IMR-90 (cell line): ENCODE measurements at regions not wholly inside any gene's neighbourhood (a gene's known extent, or its start where the extent isn't known, plus 50 kb on each side); places are given as distances from the start of the nearest gene placed in this dataset.

ENCODE experiments used
- ATAC-seq: fragments of 200-7000 bp; cut with Tn5 transposase; 2 replicates; pipeline ENCODE4 v1.9.1; 2020; ENCODE audit warnings: low read depth, mild to moderate bottlenecking, moderate library complexity
- BruUV-seq: library from RNA; stranded (reverse); fragments of 400-500 nt; replicated peaks from 2 replicates; lab custom pipeline; 2021; lab: Mats Ljungman, UMichigan
- CTCF ChIA-PET: fragments of 300-600 bp; formaldehyde crosslinking; extraction: SDS; loops from one replicate; lab custom pipeline; 2021; ENCODE audit warnings: antibody characterized with exemption; lab: Yijun Ruan, JAX
- POLR2A ChIA-PET: fragments of 300-600 bp; sonication (Branson Sonifier 250); formaldehyde crosslinking; loops from one replicate; lab custom pipeline; 2022; ENCODE audit warnings: antibody characterized with exemption; ENCODE audit not compliant: unreplicated experiment; lab: Charles Lee
- DNase-seq: peaks from one replicate; pipeline ENCODE4 v3.0.0; 2013
- H2AFZ ChIP-seq: replicated peaks from 2 replicates; pipeline ENCODE3; 2013; ENCODE audit warnings: low read length, mild to moderate bottlenecking; ENCODE audit not compliant: poor library complexity
- H2AK5ac ChIP-seq: 2 replicates; pipeline ENCODE4 v1.6.1; 2013; ENCODE audit warnings: low read depth, low read length, inconsistent platforms
- H2AK9ac ChIP-seq: replicated peaks from 2 replicates; pipeline ENCODE3; 2013; ENCODE audit warnings: mild to moderate bottlenecking, low read depth, low read length, moderate library complexity; ENCODE audit not compliant: poor library complexity
- H2BK120ac ChIP-seq: 2 replicates; pipeline ENCODE4 v1.6.1; 2013; ENCODE audit warnings: low read depth, low read length, inconsistent platforms
- H2BK15ac ChIP-seq: 3 replicates; pipeline ENCODE4 v1.6.1; 2013; ENCODE audit warnings: low read depth, low read length, inconsistent platforms
- H2BK20ac ChIP-seq: 2 replicates; pipeline ENCODE4 v1.6.1; 2013; ENCODE audit warnings: low read depth, mild to moderate bottlenecking, inconsistent platforms, low read length, moderate library complexity
- H2BK5ac ChIP-seq: 2 replicates; pipeline ENCODE4 v1.6.1; 2013; ENCODE audit warnings: mild to moderate bottlenecking, low read depth, low read length, inconsistent platforms; ENCODE audit not compliant: poor library complexity, severe bottlenecking
- H3K14ac ChIP-seq: replicated peaks from 2 replicates; pipeline ENCODE4 v1.6.1; 2013; ENCODE audit warnings: low read depth, low read length, inconsistent platforms
- H3K18ac ChIP-seq: 2 replicates; pipeline ENCODE4 v1.6.1; 2013; ENCODE audit warnings: low read depth, low read length, control low read depth
- H3K23ac ChIP-seq: 2 replicates; pipeline ENCODE4 v1.6.1; 2013; ENCODE audit warnings: low read depth, low read length, inconsistent platforms
- H3K27ac ChIP-seq: 2 replicates; pipeline ENCODE4 v1.5.1; 2013; ENCODE audit warnings: mild to moderate bottlenecking, control low read depth, low read length; ENCODE audit not compliant: insufficient read depth
- H3K27me3 ChIP-seq: 2 replicates; pipeline ENCODE4 v1.6.1; 2013; ENCODE audit warnings: low read length; ENCODE audit not compliant: control insufficient read depth, insufficient read depth
- H3K36me3 ChIP-seq: 2 replicates; pipeline ENCODE4 v1.6.1; 2013; ENCODE audit warnings: low read length, mixed read lengths; ENCODE audit not compliant: control insufficient read depth, insufficient read depth
- H3K4ac ChIP-seq: 2 replicates; pipeline ENCODE4 v1.6.1; 2013; ENCODE audit warnings: low read depth, low read length, inconsistent platforms
- H3K4me1 ChIP-seq: 2 replicates; pipeline ENCODE4 v1.6.1; 2013; ENCODE audit warnings: low read length, mixed read lengths; ENCODE audit not compliant: control insufficient read depth, insufficient read depth
- H3K4me2 ChIP-seq: 2 replicates; pipeline ENCODE4 v1.6.1; 2013; ENCODE audit warnings: low read depth, mild to moderate bottlenecking, control low read depth, low read length, moderate library complexity
- H3K4me3 ChIP-seq: 2 replicates; pipeline ENCODE4 v1.5.1; 2013; ENCODE audit warnings: low read depth, mild to moderate bottlenecking, control low read depth, low read length, moderate library complexity; ENCODE audit not compliant: insufficient read depth
- H3K56ac ChIP-seq: 2 replicates; pipeline ENCODE4 v1.6.1; 2013; ENCODE audit warnings: low read length, inconsistent platforms; ENCODE audit not compliant: insufficient read depth; ENCODE audit errors: extremely low read depth
- H3K79me1 ChIP-seq, 2 experiments: 2 replicates each; pipeline ENCODE4 v1.6.1; 2013; ENCODE audit warnings: low read length in 2 of 2, inconsistent platforms in 1 of 2, low read depth in 1 of 2
- H3K9ac ChIP-seq: 2 replicates; pipeline ENCODE4 v1.6.1; 2013; ENCODE audit warnings: low read depth, low read length, control low read depth
- H3K9me1 ChIP-seq: 2 replicates; pipeline ENCODE4 v1.6.1; 2013; ENCODE audit warnings: low read length, inconsistent platforms; ENCODE audit not compliant: insufficient read depth
- H3K9me3 ChIP-seq: 2 replicates; pipeline ENCODE4 v1.6.1; 2013; ENCODE audit warnings: low read length; ENCODE audit not compliant: control insufficient read depth, insufficient read depth
- H4K20me1 ChIP-seq: 2 replicates; pipeline ENCODE4 v1.6.1; 2013; ENCODE audit warnings: low read length, inconsistent platforms; ENCODE audit not compliant: insufficient read depth
- H4K5ac ChIP-seq: 2 replicates; pipeline ENCODE4 v1.6.1; 2013; ENCODE audit warnings: mild to moderate bottlenecking, low read depth, low read length, control low read depth
- H4K8ac ChIP-seq, 2 experiments: 2 replicates each; pipeline ENCODE4 v1.6.1; 2013; ENCODE audit warnings: low read depth in 2 of 2, low read length in 2 of 2, control low read depth in 1 of 2, inconsistent platforms in 1 of 2
- H4K91ac ChIP-seq: 2 replicates; pipeline ENCODE4 v1.6.1; 2013; ENCODE audit warnings: low read depth, low read length, inconsistent platforms; ENCODE audit not compliant: insufficient read depth
- BHLHE40 ChIP-seq: fragments of 150-350 bp; IDR thresholded peaks from 2 replicates; pipeline ENCODE4 v1.6.1; 2016; ENCODE audit warnings: mild to moderate bottlenecking, low read depth, low read length
- CEBPB ChIP-seq: IDR thresholded peaks from 2 replicates; pipeline ENCODE4 v1.6.1; 2012; ENCODE audit warnings: low read depth, low read length, improper control_type of control experiment
- CHD1 ChIP-seq: IDR thresholded peaks from 2 replicates; pipeline ENCODE4 v1.6.1; 2012; ENCODE audit warnings: low read depth, low read length, improper control_type of control experiment
- FOS ChIP-seq: fragments of 150-350 bp; IDR thresholded peaks from 2 replicates; pipeline ENCODE4 v1.6.1; 2016; ENCODE audit warnings: low read depth, low read length
- MAFK ChIP-seq: IDR thresholded peaks from 2 replicates; pipeline ENCODE4 v1.6.1; 2012; ENCODE audit warnings: low read depth, low read length, improper control_type of control experiment
- MAZ ChIP-seq: IDR thresholded peaks from 2 replicates; pipeline ENCODE4 v1.6.1; 2012; ENCODE audit warnings: low read depth, mild to moderate bottlenecking, low read length, improper control_type of control experiment, moderate library complexity, borderline replicate concordance
- MXI1 ChIP-seq: IDR thresholded peaks from 2 replicates; pipeline ENCODE4 v1.6.1; 2012; ENCODE audit warnings: low read depth, mild to moderate bottlenecking, low read length, moderate library complexity, borderline replicate concordance
- NFE2L2 ChIP-seq: fragments of 150-350 bp; IDR thresholded peaks from 2 replicates; pipeline ENCODE4 v1.6.1; 2016; ENCODE audit warnings: low read depth, mild to moderate bottlenecking, low read length
- POLR2A ChIP-seq: IDR thresholded peaks from 2 replicates; pipeline ENCODE4 v1.6.1; 2012; ENCODE audit warnings: mild to moderate bottlenecking, low read depth, low read length
- RAD21 ChIP-seq: IDR thresholded peaks from 2 replicates; pipeline ENCODE4 v1.6.1; 2012; ENCODE audit warnings: low read length, improper control_type of control experiment
- RCOR1 ChIP-seq: IDR thresholded peaks from 2 replicates; pipeline ENCODE4 v1.6.1; 2012; ENCODE audit warnings: mild to moderate bottlenecking, low read length, improper control_type of control experiment; ENCODE audit not compliant: insufficient replicate concordance
- RFX5 ChIP-seq: IDR thresholded peaks from 2 replicates; pipeline ENCODE4 v1.8.0; 2012; ENCODE audit warnings: low read depth, mild to moderate bottlenecking, low read length, moderate library complexity
- SMC3 ChIP-seq: fragments of 150-350 bp; IDR thresholded peaks from 2 replicates; pipeline ENCODE4 v1.6.1; 2016; ENCODE audit warnings: low read depth, mild to moderate bottlenecking, antibody characterized with exemption, low read length, moderate library complexity
- WGBS, 2 experiments: methylation state at CpG; one replicate each; pipeline versions ENCODE4 v1.1.5 to v1.1.7; 2013; ENCODE audit warnings: missing lambda C conversion rate in 2 of 2; ENCODE audit not compliant: insufficient read length in 1 of 2; ENCODE audit errors: extremely low coverage in 2 of 2; 5-methylcytosine and 5-hydroxymethylcytosine counted together
- dilution Hi-C: fragments of 300-500 bp; cut with HindIII; formaldehyde crosslinking; loops from one replicate; pipeline ENCODE4 v1.14.3; 2018; ENCODE audit warnings: low sequenced_read_pairs; ENCODE audit not compliant: unreplicated experiment
- in situ Hi-C: fragments of 300-500 bp; cut with MboI; formaldehyde crosslinking; loops from 3 replicates; pipeline ENCODE4 v1.14.3; 2019; ENCODE audit warnings: low sequenced_read_pairs, inconsistent platforms, mixed read lengths
- intact Hi-C: fragments of 100-400 bp; cut with micrococcal nuclease; formaldehyde crosslinking; loops from 2 replicates; pipeline ENCODE4 v1.10.0; 2022
- TF ChIP-seq, protein P1 (sequence below): conservative IDR thresholded peaks from 2 replicates; pipeline ENCODE4 v1.5.1; 2012; ENCODE audit warnings: mild to moderate bottlenecking, low read depth, low read length, improper control_type of control experiment
- TF ChIP-seq, protein P2 (sequence below): fragments of 150-350 bp; IDR thresholded peaks from 2 replicates; pipeline ENCODE4 v1.6.1; 2016; ENCODE audit warnings: low read depth, mild to moderate bottlenecking, low read length, moderate library complexity, borderline replicate concordance
- TF ChIP-seq, protein P3 (sequence below): fragments of 150-350 bp; IDR thresholded peaks from 2 replicates; pipeline ENCODE4 v1.6.1; 2017; ENCODE audit warnings: mild to moderate bottlenecking, antibody characterized with exemption, low read length, low read depth

DNA sequence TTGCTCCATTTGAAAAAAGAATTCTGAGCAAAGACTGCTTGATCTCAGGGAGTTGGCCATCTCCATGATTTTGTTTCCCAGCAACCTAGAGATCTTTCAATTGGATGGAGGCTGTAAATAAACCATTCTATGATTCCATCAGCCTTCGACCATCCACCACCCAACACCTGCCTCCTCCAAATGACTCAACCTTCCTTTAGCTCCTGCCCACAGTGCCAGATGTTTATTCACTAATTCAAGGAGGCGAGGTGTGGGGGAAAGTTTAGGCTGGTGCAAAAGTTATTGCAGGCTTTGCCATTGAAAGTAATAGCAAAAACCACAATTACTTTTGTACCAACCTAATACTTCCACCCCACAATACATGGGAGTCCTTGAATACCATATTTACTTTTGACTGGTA is 327.5 kb downstream of the CAAP1 start:
- WGBS, 2 experiments: no CpG with 5 or more reads among the region's 2 CpGs
- Histone ChIP-seq H3K4me3 (no peak overlapping the region), H3K27ac (no peak overlapping the region), H2BK20ac (no peak overlapping the region), H3K4ac (no peak overlapping the region), H3K9me3 (peaks cover 2% of the 10 kb centered on the region; the same call in 1 of the 2 replicates), H3K4me1 (no peaks in the 10 kb centered on the region), H4K91ac (no peak overlapping the region), H4K8ac (no peak overlapping the region), H2AFZ (no peak overlapping the region), H3K4me2 (no peak overlapping the region), H3K36me3 (no peaks in the 10 kb centered on the region), H4K20me1 (no peaks in the 10 kb centered on the region), H2AK5ac (no peak overlapping the region), H3K9ac (no peak overlapping the region), H4K5ac (no peak overlapping the region), H3K79me1 (no peaks in the 10 kb centered on the region), H3K18ac (no peak overlapping the region), H3K23ac (no peak overlapping the region), H2BK5ac (no peak overlapping the region), H3K9me1 (no peaks in the 10 kb centered on the region), H3K14ac (no peak overlapping the region), H2AK9ac (no peak overlapping the region), H2BK120ac (no peak overlapping the region), H3K56ac (no peak overlapping the region), H3K27me3 (no peaks in the 10 kb centered on the region), H2BK15ac (no peak overlapping the region)
- in situ Hi-C loops (no loop called here), intact Hi-C loops (no loop called here), dilution Hi-C loops (no loop called here)
- ChIA-PET CTCF (no interaction called here), POLR2A (no interaction called here)
- no TSS peak for BruUV-seq
- ATAC-seq (no peak), DNase-seq (no peak)
- no peak for TF ChIP-seq MXI1
- TF ChIP-seq NFE2L2: no peak
- TF ChIP-seq BHLHE40: no peak
- no peak for TF ChIP-seq MAZ
- no peak for TF ChIP-seq FOS
- no peak for TF ChIP-seq POLR2A
- TF ChIP-seq RAD21: no peak
- TF ChIP-seq, protein P1, sequence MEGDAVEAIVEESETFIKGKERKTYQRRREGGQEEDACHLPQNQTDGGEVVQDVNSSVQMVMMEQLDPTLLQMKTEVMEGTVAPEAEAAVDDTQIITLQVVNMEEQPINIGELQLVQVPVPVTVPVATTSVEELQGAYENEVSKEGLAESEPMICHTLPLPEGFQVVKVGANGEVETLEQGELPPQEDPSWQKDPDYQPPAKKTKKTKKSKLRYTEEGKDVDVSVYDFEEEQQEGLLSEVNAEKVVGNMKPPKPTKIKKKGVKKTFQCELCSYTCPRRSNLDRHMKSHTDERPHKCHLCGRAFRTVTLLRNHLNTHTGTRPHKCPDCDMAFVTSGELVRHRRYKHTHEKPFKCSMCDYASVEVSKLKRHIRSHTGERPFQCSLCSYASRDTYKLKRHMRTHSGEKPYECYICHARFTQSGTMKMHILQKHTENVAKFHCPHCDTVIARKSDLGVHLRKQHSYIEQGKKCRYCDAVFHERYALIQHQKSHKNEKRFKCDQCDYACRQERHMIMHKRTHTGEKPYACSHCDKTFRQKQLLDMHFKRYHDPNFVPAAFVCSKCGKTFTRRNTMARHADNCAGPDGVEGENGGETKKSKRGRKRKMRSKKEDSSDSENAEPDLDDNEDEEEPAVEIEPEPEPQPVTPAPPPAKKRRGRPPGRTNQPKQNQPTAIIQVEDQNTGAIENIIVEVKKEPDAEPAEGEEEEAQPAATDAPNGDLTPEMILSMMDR: no peak
- TF ChIP-seq CEBPB: no peak
- no peak for TF ChIP-seq SMC3
- TF ChIP-seq, protein P2, sequence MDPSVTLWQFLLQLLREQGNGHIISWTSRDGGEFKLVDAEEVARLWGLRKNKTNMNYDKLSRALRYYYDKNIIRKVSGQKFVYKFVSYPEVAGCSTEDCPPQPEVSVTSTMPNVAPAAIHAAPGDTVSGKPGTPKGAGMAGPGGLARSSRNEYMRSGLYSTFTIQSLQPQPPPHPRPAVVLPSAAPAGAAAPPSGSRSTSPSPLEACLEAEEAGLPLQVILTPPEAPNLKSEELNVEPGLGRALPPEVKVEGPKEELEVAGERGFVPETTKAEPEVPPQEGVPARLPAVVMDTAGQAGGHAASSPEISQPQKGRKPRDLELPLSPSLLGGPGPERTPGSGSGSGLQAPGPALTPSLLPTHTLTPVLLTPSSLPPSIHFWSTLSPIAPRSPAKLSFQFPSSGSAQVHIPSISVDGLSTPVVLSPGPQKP: no peak
- no peak for TF ChIP-seq RFX5
- TF ChIP-seq, protein P3, sequence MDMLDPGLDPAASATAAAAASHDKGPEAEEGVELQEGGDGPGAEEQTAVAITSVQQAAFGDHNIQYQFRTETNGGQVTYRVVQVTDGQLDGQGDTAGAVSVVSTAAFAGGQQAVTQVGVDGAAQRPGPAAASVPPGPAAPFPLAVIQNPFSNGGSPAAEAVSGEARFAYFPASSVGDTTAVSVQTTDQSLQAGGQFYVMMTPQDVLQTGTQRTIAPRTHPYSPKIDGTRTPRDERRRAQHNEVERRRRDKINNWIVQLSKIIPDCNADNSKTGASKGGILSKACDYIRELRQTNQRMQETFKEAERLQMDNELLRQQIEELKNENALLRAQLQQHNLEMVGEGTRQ: no peak
- no peak for TF ChIP-seq CHD1
- no peak for TF ChIP-seq MAFK
- no peak for TF ChIP-seq RCOR1
